M059J (cell line): ENCODE measurements at regions not wholly inside any gene's neighbourhood (a gene's known extent, or its start where the extent isn't known, plus 50 kb on each side); places are given as distances from the start of the nearest gene placed in this dataset.

Experiments used
- DNase-seq: peaks from one replicate; pipeline ENCODE4 v3.0.0-alpha.2; 2012; ENCODE audit warnings: low read depth

DNA sequence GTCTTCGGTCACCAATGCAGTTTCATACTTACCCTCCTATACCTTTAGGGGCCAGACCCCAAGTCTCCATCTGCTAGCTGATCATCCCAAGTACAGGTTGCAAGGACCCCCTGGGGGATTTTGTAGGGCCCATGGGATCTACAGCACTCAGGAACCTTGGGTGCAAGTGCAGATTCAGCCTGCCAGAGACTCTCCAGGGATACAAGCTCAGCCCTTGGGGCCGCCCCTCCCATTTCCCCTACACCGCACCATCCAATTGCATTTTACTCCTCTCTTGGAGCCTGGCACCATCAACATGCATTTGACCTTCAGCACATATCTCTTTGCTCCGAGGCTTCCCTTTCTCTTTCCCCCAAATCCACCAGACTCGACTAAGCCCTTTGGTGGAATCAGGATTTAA lies 154.7 kb upstream of the ZNF536 start:
- no peak for DNase-seq

- no peak for DNase-seq
Observed at GRCh38 chr19:30219702-30220101, 152.5 kb upstream of the ZNF536 start.

DNA sequence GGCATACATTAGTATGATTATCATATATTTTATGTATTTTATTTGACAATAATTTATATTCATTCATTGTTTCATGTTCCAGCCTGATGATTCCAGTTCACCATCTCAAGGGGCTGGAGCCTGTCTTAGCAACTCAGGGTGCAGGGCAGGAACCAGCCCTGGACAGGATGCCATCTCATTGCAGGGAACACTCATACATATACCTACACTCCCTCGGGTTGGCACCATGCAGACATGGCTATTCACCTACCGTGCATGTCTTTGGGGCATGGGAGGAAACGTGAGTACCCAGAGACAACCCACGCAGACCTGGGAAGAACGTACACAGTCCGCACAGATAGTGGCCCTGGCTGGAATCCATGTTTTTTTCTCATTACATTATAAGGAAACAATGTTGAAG lies 151.0 kb upstream of the ZNF536 start:
- DNase-seq, result no peak

DNA sequence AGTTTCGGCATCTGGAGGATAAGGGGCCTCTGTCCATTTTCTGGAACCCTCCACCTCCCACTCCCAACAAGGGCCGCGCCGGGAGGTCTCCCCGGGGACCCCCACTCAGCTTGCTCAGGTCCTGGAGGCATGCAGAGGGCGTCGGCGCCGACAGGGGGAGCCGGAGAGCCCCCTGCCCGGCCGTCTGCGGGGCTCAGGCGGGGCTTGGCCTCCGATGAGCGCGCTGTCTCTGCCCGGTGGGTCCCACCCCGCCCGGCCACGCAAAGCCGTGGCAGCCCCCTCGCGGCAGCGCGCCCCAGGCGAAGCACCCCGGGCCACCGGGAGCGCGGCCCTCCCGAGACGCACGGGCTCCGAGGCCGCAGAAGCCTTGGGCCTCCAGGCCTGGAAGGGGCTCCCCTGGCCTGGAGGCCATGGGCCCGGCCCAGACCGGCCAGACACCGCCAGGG lies 149.7 kb upstream of the ZNF536 start:
- no peak for DNase-seq

DNA sequence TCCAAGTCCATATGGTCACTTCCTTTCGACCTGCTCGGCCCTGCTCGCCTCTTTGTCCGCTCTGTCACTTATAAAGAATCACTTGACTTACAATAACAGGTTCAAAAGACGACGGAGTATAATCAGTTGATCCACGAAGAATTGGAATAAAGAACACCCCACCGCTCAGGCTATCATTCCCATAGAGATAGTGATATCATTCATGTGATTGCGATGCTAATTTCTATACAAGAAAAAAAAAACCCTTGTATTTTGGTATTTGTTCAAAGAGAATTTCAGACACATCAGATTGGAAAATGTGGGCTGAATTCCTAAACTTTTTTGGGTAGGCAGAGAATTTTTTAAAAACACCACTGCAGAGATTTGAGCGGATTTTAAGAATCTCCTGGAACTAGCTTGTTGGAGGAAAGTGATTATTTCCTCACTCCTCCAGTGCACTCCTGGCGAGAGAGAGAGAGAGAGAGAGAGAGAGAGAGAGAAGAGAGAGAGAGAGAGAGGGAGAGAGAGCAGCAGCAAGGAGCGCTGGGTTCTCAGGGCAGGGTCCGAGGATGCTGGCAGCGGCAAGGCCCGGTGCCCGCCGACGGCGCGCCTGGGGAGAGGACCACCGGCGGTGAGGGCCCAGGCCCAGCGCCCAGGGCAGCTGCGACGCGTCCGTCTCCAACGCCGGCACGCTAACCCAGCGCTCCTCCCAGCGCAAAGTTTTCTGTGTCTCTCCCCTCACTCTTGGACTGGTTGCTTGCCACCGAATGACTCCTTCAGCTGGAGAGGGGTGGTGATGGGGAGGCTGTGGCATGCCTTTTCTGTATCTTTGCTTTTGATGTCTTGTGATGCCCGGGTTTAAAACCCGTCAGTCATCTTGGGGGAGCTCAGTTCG lies 149.0 kb upstream of the ZNF536 start:
- no peak for DNase-seq

DNA sequence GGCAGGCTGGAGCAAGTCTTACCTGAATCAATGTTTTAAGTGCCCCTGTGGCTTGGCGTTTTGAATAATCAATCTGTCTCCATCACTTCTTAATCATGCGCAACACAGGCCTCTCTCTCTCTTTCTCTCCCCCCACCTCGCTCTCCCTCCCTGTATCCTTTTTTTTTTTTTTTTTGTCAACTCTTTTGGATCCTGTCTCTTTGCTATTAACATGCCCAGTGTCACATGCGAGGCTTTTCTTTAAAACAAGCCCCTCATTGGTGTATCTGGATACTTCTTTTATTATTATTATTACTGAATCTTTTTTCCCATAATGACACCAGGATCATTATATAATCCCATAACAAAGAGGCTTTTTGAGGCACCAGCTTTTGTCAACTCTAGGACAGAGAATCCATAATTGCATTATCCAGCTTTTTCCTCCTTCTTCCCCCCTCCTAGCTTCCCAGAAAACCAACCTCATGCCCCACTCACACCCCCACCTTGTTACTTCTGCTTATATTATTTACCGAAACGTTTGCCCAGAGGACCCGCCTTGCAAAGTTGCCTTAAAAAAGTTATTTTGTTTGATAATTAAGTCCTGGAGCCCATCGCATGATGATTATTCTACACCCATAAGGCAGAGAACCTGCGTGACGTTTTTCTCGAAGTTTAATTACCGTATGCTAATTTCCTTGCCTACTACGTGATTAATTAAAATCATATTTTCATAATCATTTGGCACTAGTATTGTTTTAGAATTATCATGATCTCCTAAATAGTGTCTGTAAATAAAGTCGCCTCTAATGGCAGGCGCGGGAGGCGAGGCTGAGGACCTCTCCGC lies 148.1 kb upstream of the ZNF536 start:
- no peak for DNase-seq

DNA sequence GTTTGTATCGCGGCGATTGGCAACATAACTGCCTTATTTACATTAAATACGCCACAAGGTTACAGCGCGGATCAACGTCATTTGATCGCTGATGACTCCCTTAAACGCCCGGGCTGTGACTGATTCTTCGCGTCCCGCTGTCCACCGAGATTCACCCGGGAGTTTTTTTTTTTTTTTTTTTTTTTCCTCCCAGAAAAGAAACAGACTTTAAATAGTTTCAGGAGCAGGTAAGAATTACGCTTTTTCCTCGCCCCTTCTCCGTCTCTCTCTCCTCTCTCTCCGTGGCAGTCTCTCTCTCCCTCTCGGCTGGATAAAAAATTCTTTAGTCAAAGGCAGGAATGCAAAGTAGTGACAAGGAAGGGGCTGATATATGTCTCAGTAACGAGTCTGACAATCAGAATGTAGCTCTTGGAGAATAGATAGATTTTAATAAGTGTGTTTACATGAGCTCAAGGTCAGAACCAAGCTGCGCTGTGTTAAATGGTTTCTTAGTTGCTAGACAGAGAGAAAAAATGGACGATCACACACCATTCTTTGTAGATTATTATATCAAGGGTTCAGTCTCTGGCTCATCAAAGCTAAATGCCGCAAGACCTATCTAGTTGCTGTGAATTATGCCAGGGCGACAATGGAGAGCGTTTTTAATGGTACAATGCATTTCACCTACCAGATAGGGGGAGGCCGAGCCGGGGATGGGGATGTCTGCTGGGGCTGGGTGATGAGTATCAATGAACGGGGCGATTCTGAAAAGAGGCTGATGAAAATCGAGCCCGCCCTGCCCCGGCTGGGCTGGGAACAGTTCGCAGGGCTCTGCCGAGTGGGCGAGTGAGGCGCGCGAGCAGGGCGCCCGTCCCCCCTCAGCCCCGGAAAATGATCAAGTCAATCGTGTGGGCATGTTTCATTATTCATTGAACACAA lies 147.2 kb upstream of the ZNF536 start:
- DNase-seq, result peak; percentile 13

DNA sequence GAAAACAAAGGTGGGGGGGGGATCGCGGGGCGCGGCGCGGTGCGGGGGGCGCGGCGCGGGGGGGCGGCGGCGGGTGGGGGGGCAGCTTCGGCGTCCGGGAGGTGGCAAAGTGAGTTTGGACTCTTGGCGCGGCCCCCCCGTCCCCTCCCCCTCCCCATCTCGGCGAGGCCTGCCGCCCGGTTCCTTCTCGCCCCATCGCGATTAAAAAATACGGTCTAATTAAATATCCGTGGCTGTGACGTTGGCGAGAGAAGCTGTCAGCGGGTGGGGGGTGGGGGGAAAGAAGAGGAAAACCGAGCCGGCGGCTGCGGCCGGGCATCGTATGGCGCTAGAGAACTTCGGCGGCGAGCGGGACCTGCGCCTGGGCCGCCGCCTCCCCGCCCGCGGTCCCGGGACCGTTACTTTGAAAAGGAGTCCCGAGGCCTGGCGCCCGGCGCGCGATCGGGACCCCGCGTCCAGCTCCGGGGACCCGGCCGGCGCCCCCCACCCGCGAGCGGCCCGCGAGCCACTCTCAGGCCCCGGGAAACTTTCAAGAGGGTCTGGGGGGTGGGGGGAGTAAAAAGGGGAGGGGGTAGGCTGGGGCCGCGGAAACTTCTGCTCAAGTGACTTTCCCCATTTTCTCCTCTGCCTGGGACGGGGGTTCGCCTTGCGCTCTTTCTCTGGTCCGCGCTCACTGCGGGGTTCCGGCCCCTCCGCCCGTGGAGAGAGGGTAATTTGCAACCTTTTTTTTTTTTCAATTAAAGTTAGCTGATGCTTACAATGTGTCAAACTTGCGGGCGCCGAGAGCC lies 146.3 kb upstream of the ZNF536 start:
- no peak for DNase-seq

GRCh38 chr19:30226464-30227011 lies 145.6 kb upstream of the ZNF536 start:
- DNase-seq, result no peak

DNA sequence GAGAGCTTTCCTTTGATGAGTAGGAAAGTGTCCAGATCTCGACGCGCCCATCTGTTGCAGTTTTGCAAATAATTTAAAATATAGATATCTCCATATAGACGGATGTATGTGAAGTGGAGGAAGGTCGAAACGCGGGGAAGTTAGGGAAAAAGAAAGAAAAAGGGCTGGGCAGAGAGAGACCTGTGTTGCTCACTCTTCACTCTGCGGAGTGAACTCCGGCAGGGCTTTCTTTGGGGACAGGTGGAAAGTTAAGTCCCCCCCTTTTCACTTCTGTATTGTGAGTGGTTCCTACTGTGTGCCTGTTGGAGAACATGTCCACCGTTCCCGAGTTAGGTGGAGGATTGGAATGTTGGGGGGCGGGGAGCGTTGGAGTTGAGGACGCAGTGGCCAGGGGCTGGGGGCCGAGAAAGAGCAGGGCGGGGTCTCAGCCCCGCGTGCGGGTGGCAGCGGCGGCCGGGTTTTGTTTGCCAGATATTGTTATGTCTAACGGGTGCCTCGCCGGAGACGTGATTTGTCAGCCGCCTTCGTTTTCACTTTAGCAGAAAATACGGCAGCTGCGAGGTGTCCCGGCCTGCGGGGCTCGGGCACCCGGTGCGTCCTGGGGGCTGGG lies 145.1 kb upstream of the ZNF536 start:
- peak; percentile 9 for DNase-seq

GRCh38 chr19:30227661-30228112 lies 144.5 kb upstream of the ZNF536 start:
- peak; percentile 48 for DNase-seq

DNA sequence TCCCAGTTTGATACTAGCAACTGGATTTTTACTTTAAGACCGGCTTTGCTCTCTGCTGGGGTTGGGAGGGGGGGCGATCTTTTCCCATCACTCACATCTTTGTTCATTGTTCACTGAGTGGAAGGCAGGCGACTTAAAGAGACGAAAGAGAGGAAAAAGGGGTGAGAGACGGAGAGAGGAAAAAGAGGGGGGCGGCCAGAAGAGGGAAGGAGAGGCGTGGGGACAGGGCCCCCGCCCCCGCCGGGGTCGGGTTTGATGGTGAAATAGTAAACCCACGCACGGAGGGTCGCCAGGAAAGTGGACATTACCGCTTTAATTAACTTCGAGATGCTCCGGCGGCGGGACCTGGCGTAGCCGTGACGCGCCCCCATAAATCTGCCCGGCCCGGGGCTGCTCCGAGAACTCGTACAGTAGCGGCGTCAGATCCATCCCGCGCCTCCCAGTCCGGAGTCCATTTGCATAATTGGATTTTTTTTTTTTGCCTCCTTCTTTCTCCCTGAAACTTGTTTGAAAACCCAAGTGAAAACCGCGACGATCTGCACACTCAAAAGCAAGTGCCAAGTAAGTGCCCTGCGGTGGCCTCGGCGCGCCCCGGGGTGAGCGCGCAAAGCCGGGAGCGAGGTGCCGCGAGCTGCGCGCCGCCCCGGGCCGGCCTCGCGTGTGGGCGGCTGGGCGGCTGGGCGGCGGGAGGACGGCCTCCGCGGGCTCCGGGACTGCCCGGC lies 143.9 kb upstream of the ZNF536 start:
- no peak for DNase-seq

DNA sequence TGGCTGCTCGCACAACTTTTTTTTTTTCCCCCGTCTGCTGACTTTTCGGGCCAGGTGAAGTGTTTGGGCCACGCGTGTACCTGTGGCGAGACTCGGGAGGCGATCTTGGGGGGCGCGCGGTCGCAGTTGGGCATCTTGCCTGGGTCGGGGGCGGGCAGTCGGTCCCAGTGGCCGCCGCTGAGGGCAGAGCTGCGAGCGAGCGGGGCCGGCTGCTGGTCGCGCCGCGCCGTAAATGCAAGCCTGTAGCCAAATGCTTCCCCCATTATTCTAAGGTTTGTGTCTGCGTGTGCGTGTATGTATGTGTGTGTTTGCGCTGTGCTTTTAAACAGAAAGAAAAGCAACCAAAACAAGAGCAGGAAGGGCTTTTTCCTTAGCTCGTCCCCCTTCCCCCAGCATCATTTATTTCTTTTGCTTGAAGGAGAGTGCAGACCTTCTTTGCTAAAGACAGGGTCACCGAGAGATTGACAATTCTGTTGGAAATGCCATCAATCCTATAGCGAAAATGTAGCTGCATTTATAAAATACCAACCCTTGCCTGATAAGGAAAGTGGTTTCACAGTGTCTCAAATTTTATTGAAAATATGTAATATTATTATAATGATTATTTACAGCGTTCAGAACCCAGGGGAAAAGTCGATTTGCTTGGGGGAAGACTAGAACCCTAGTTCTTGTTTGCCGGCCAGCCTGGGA lies 143.2 kb upstream of the ZNF536 start:
- DNase-seq, result no peak

- DNase-seq, result no peak
Observed at GRCh38 chr19:30229525-30230174, 142.5 kb upstream of the ZNF536 start.

DNA sequence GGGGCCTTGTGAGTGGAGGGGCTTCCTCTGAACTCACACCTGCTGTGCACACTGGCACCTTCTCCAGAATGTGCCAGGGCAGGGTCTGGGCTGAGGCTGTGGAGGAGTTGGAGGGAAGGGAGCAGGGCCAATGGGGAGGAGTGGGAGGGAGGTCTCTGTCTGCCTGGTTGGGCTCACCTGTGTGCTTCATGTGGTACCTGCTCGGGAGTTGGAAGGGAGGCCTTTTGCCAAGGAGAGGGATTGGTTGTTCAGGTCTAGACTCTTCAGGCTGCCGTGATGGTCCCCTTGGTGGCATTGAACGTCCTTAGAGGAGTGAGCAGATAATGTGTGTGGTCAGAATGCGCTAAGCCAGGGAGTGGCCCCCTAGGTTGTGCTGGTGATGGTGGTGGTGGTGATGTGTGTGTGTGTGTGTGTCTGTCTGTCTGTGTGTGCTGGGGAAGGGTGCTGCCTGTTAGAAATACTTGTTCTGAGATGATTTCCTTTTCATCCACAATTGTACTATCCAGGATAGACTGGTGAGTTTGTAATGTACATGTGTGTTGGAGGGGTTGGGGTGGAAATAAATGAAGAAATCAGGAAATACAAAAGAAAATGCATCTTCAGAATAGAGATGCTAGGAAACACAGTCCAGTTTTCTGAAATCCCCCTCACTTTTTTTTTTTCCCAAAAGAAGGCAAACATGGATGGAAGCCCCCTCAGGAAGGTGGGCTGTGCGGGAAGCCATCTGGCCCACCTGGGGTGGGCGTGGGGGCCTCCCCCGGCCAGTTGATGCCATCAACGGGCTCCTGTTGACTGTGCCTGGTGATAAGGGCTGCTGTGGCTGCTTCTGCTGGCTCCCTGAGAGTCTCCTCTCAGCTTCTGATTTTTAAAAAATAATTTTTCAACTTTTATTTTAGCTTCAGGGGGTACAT lies 140.5 kb upstream of the ZNF536 start:
- no peak for DNase-seq

GRCh38 chr19:30233375-30233774 lies 138.8 kb upstream of the ZNF536 start:
- DNase-seq, result no peak

DNA sequence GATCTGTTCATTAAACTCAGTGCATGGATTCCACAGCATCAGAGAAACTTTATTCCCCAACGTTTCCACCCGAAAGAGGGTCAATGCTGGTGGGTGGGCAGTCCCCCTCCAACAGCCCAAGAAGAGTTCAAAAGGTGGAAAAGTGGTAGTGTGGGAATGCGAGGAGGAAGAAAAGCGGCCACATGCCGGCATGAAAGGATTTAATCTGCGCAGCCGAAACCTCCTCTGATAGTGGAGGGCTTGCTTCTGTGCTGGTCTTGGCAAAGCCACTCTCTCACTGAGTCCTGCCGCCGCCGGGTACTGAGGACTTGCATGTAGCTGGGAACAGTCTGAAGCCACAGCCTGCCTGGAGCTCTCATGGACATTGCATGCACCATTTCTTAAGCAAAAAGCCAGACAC lies 136.2 kb upstream of the ZNF536 start:
- DNase-seq, result no peak
